GM12878 (cell line): ENCODE measurements at regions not wholly inside any gene's neighbourhood (a gene's known extent, or its start where the extent isn't known, plus 50 kb on each side); places are given as distances from the start of the nearest gene placed in this dataset.

ENCODE experiments used
- ATAC-seq: fragments of 200-7000 bp; cut with Tn5 transposase; 3 replicates; pipeline ENCODE4 v1.9.1; 2020; ENCODE audit warnings: mild to moderate bottlenecking, moderate library complexity
- BruUV-seq: library from RNA; stranded (reverse); fragments of 400-500 nt; replicated peaks from 2 replicates; lab custom pipeline; 2021; lab: Mats Ljungman, UMichigan
- CTCF ChIA-PET: fragments of 300-600 bp; sonication (Branson Sonifier 250); formaldehyde crosslinking; extraction: SDS; loops from one replicate; lab custom pipeline; 2021; ENCODE audit warnings: inconsistent platforms; lab: Yijun Ruan, JAX
- POLR2A ChIA-PET: fragments of 350-600 bp; formaldehyde crosslinking; extraction: SDS; loops from one replicate; lab custom pipeline; 2021; ENCODE audit warnings: inconsistent platforms; lab: Charles Lee
- RAD21 ChIA-PET: fragments of 300-600 bp; sonication (Branson Sonifier 250); formaldehyde crosslinking; loops from one replicate; lab custom pipeline; 2023; ENCODE audit warnings: antibody characterized with exemption; ENCODE audit not compliant: unreplicated experiment; lab: Charles Lee
- SMC1A ChIA-PET: fragments of 300-600 bp; sonication (Branson Sonifier 250); formaldehyde crosslinking; loops from one replicate; lab custom pipeline; 2023; ENCODE audit not compliant: unreplicated experiment, uncharacterized antibody; lab: Charles Lee
- DNase-seq: peaks from one replicate; pipeline ENCODE4 v3.0.0-alpha.2; 2011; ENCODE audit warnings: low read depth, low spot score
- FAIRE-seq: peaks from 3 replicates; lab custom pipeline; 2011; peaks lifted over from hg19 to GRCh38; lab: Jason Lieb, UNC
- H2AFZ ChIP-seq: 2 replicates; pipeline ENCODE4 v1.6.0; 2011; ENCODE audit warnings: low read depth, low read length, control low read depth; ENCODE audit not compliant: control insufficient read depth
- H3K27ac ChIP-seq: 2 replicates; pipeline ENCODE4 v1.5.1; 2011; ENCODE audit warnings: control low read depth; ENCODE audit not compliant: control insufficient read depth, insufficient read depth
- H3K27me3 ChIP-seq, 2 experiments: replicated peaks in 1 of 2; 2 replicates each; pipeline versions ENCODE4 v1.6.0 to v1.6.1; 2011; ENCODE audit warnings: low read length in 1 of 2; ENCODE audit not compliant: control insufficient read depth in 2 of 2, insufficient read depth in 2 of 2
- H3K36me3 ChIP-seq, 2 experiments: 2 replicates each; pipeline ENCODE4 v1.5.1; 2011; ENCODE audit warnings: low read length in 1 of 2; ENCODE audit not compliant: control insufficient read depth in 2 of 2, insufficient read depth in 2 of 2
- H3K4me1 ChIP-seq: 2 replicates; pipeline ENCODE4 v1.6.1; 2011; ENCODE audit warnings: mild to moderate bottlenecking, low read length, moderate library complexity, mixed read lengths; ENCODE audit not compliant: control insufficient read depth, insufficient read depth
- H3K4me2 ChIP-seq: 2 replicates; pipeline ENCODE4 v1.6.0; 2011; ENCODE audit warnings: control low read depth; ENCODE audit not compliant: control insufficient read depth, insufficient read depth
- H3K4me3 ChIP-seq: fragments of 200-600 bp; sonication (generic); 2 replicates; pipeline ENCODE4 v1.5.1; 2016
- H3K79me2 ChIP-seq: 2 replicates; pipeline ENCODE4 v1.6.0; 2011; ENCODE audit warnings: low read length; ENCODE audit not compliant: control insufficient read depth, insufficient read depth
- H3K9ac ChIP-seq: 2 replicates; pipeline ENCODE4 v1.8.0; 2011; ENCODE audit warnings: low read length, control low read depth, mixed read lengths; ENCODE audit not compliant: control insufficient read depth, insufficient read depth
- H3K9me3 ChIP-seq: replicated peaks from 3 replicates; pipeline ENCODE4 v1.5.1; 2011; ENCODE audit warnings: mild to moderate bottlenecking, low read length; ENCODE audit not compliant: control insufficient read depth, insufficient read depth
- H4K20me1 ChIP-seq: 2 replicates; pipeline ENCODE4 v1.6.0; 2011; ENCODE audit not compliant: control insufficient read depth, insufficient read depth
- ATF7 ChIP-seq: fragments of 450-650 bp; IDR thresholded peaks from 2 replicates; pipeline ENCODE4 v1.6.1; 2016; ENCODE audit warnings: low read depth, mild to moderate bottlenecking
- BRCA1 ChIP-seq: IDR thresholded peaks from 2 replicates; pipeline ENCODE4 v1.6.1; 2011; ENCODE audit warnings: low read depth, low read length, improper control_type of control experiment
- CBX5 ChIP-seq: sonication (generic); IDR thresholded peaks from 2 replicates; pipeline ENCODE4 v1.6.1; 2016; ENCODE audit warnings: low read depth, moderate library complexity, mild to moderate bottlenecking, inconsistent platforms
- ESRRA ChIP-seq: IDR thresholded peaks from 2 replicates; pipeline ENCODE4 v1.6.1; 2012; ENCODE audit warnings: mild to moderate bottlenecking, low read length, improper control_type of control experiment
- FOXK2 ChIP-seq: fragments of 450-650 bp; IDR thresholded peaks from 2 replicates; pipeline ENCODE4 v1.6.1; 2017; ENCODE audit warnings: mild to moderate bottlenecking, moderate library complexity
- IKZF1 ChIP-seq: fragments of 450-650 bp; conservative IDR thresholded peaks from 2 replicates; pipeline ENCODE4 v1.6.1; 2017; ENCODE audit warnings: antibody characterized with exemption, mild to moderate bottlenecking
- MTA3 ChIP-seq: IDR thresholded peaks from 2 replicates; pipeline ENCODE4 v1.6.1; 2012; ENCODE audit warnings: low read length, inconsistent platforms, borderline replicate concordance
- MYB ChIP-seq: fragments of 150-350 bp; IDR thresholded peaks from 2 replicates; pipeline ENCODE4 v1.6.1; 2014; ENCODE audit warnings: mild to moderate bottlenecking, low read depth, low read length, borderline replicate concordance
- NFIC ChIP-seq: IDR thresholded peaks from 2 replicates; pipeline ENCODE4 v1.6.1; 2012; ENCODE audit warnings: low read depth, mild to moderate bottlenecking, inconsistent platforms, low read length, moderate library complexity
- RB1 ChIP-seq: fragments of 450-650 bp; formaldehyde crosslinking; IDR thresholded peaks from 2 replicates; pipeline ENCODE4 v1.6.1; 2017; ENCODE audit warnings: mild to moderate bottlenecking, borderline replicate concordance
- RCOR1 ChIP-seq: conservative IDR thresholded peaks from 2 replicates; pipeline ENCODE4 v1.6.1; 2012; ENCODE audit warnings: low read depth, low read length, improper control_type of control experiment
- STAT1 ChIP-seq: fragments of 450-650 bp; conservative IDR thresholded peaks from 2 replicates; pipeline ENCODE4 v1.6.1; 2014; ENCODE audit warnings: antibody characterized with exemption, mild to moderate bottlenecking
- TBL1XR1 ChIP-seq: IDR thresholded peaks from 2 replicates; pipeline ENCODE4 v1.6.1; 2012; ENCODE audit warnings: low read depth, low read length, improper control_type of control experiment
- TCF3 ChIP-seq: IDR thresholded peaks from 2 replicates; pipeline ENCODE4 v1.6.1; 2012; ENCODE audit warnings: low read depth, mild to moderate bottlenecking, low read length, borderline replicate concordance; ENCODE audit not compliant: insufficient read depth
- WGBS: methylation state at CpG from one replicate; pipeline ENCODE4 v1.1.6; 2016; ENCODE audit warnings: low lambda C conversion rate; ENCODE audit not compliant: insufficient replicate concordance, insufficient coverage; ENCODE audit errors: missing lambda C conversion rate; 5-methylcytosine and 5-hydroxymethylcytosine counted together
- in situ Hi-C: fragments of 300-500 bp; cut with MboI; formaldehyde crosslinking; loops from 9 replicates; pipeline ENCODE4 v1.14.3; 2018; ENCODE audit warnings: mixed read lengths
- intact Hi-C: fragments of 100-400 bp; cut with micrococcal nuclease; formaldehyde crosslinking; loops from one replicate; pipeline ENCODE4 v1.14.2; 2022; ENCODE audit not compliant: unreplicated experiment
- TF ChIP-seq, protein P1 (sequence below): fragments of 450-650 bp; IDR thresholded peaks from 2 replicates; pipeline ENCODE4 v1.6.1; 2017; ENCODE audit warnings: mild to moderate bottlenecking

DNA sequence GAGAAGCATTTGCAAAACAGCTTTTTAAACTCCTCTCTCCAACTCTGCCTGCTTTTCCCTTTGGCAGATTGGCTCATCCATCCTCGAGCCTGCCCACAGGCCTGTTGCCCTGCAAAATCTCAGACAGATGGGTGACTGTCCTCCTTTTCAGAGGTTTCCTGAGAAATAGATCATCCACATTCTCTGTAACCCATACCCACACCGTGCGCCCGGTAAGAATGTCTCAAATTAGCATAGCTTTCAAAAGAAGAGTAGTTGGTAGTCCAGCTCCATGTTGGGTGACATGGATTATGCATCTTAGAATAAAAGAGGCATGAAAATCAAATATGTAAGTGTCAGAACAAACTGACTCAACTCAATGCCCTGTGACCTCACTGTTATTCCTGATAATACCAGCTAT is 457.9 kb downstream of the TSN start:
- H3K9me3 ChIP-seq: no peaks in the 10 kb centered on the region
- intact Hi-C loops: no loop called here
- H3K36me3 ChIP-seq: no peaks in the 10 kb centered on the region
- 56% methylated on average over 4 of the region's 4 CpGs for WGBS
- H3K27ac ChIP-seq: no peak overlapping the region
- no peaks in the 10 kb centered on the region for H3K27me3 ChIP-seq
- FAIRE-seq (no peak), ATAC-seq (no peak), DNase-seq (no peak)
- H3K4me2 ChIP-seq: no peak overlapping the region
- POLR2A ChIA-PET: no interaction called here
- RAD21 ChIA-PET: no interaction called here
- H3K4me1 ChIP-seq: no peaks in the 10 kb centered on the region
- no peaks in the 10 kb centered on the region for H3K79me2 ChIP-seq
- no peak overlapping the region for H3K4me3 ChIP-seq
- H3K9ac ChIP-seq: no peak overlapping the region
- BruUV-seq: no TSS peak
- H2AFZ ChIP-seq: no peak overlapping the region
- SMC1A ChIA-PET: interaction anchor here (0.6 to 1.6 kb wide), 3 partner anchors 10 to 214 kb away, joined by 3 read pairs; no protein-coding TSS in a partner anchor
- in situ Hi-C loops: no loop called here
- no peaks in the 10 kb centered on the region for H4K20me1 ChIP-seq
- CTCF ChIA-PET: no interaction called here
- no peak for TF ChIP-seq TCF3
- TF ChIP-seq RCOR1: no peak
- TF ChIP-seq ATF7: no peak
- TF ChIP-seq TBL1XR1: no peak
- TF ChIP-seq MYB: no peak
- no peak for TF ChIP-seq NFIC
- no peak for TF ChIP-seq IKZF1
- TF ChIP-seq FOXK2: no peak
- no peak for TF ChIP-seq MTA3
- no peak for TF ChIP-seq ESRRA
- TF ChIP-seq, protein P1, sequence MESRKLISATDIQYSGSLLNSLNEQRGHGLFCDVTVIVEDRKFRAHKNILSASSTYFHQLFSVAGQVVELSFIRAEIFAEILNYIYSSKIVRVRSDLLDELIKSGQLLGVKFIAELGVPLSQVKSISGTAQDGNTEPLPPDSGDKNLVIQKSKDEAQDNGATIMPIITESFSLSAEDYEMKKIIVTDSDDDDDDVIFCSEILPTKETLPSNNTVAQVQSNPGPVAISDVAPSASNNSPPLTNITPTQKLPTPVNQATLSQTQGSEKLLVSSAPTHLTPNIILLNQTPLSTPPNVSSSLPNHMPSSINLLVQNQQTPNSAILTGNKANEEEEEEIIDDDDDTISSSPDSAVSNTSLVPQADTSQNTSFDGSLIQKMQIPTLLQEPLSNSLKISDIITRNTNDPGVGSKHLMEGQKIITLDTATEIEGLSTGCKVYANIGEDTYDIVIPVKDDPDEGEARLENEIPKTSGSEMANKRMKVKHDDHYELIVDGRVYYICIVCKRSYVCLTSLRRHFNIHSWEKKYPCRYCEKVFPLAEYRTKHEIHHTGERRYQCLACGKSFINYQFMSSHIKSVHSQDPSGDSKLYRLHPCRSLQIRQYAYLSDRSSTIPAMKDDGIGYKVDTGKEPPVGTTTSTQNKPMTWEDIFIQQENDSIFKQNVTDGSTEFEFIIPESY: no peak
- no peak for TF ChIP-seq STAT1
- no peak for TF ChIP-seq CBX5
- no peak for TF ChIP-seq BRCA1
- no peak for TF ChIP-seq RB1
